ENCODE measurements at regions not wholly inside any gene's neighbourhood (a gene's known extent, or its start where the extent isn't known, plus 50 kb on each side); places are given as distances from the start of the nearest gene placed in this dataset.
A peak's percentile ranks its signal among the peaks of the same experiment; 100 is the strongest.

GRCh38 chr10:108690530-108690929, 1232.8 kb downstream of the XPNPEP1 start:
- no peak for DNase-seq (ENCODE audit: low read depth)

GRCh38 chr10:108689891-108690290, 1233.4 kb downstream of the XPNPEP1 start:
- DNase-seq (ENCODE audit: low read depth) = no peak

- no peak for DNase-seq (ENCODE audit: low read depth)
Measured at GRCh38 chr10:108688314-108688713, 1235.0 kb downstream of the XPNPEP1 start.

GRCh38 chr10:108685863-108686531, 1237.3 kb downstream of the XPNPEP1 start:
- no peak for DNase-seq (ENCODE audit: low read depth)

GRCh38 chr10:108684431-108684830, 1238.9 kb downstream of the XPNPEP1 start:
- DNase-seq (ENCODE audit: low read depth) = no peak

- DNase-seq (ENCODE audit: low read depth) = no peak
Measured at GRCh38 chr10:108673741-108674140, 1249.6 kb downstream of the XPNPEP1 start.

GRCh38 chr10:108663587-108663986, 1259.7 kb downstream of the XPNPEP1 start:
- DNase-seq (ENCODE audit: low read depth) = no peak

GRCh38 chr10:108662975-108663374, 1260.3 kb downstream of the XPNPEP1 start:
- peak; percentile 3 for DNase-seq (ENCODE audit: low read depth)

GRCh38 chr10:108655057-108655456, 1268.3 kb downstream of the XPNPEP1 start:
- DNase-seq (ENCODE audit: low read depth) = no peak

GRCh38 chr10:108653531-108653930, 1269.8 kb downstream of the XPNPEP1 start:
- no peak for DNase-seq (ENCODE audit: low read depth)

- no peak for DNase-seq (ENCODE audit: low read depth)
Measured at GRCh38 chr10:108639010-108639409, 1284.3 kb downstream of the XPNPEP1 start.

GRCh38 chr10:108638225-108638624, 1285.1 kb downstream of the XPNPEP1 start:
- no peak for DNase-seq (ENCODE audit: low read depth)

GRCh38 chr10:108633046-108633445, 1290.3 kb downstream of the XPNPEP1 start:
- DNase-seq (ENCODE audit: low read depth) = no peak

- no peak for DNase-seq (ENCODE audit: low read depth)
Measured at GRCh38 chr10:108632144-108632543, 1291.2 kb downstream of the XPNPEP1 start.

- no peak for DNase-seq (ENCODE audit: low read depth)
Measured at GRCh38 chr10:108631332-108631731, 1292.0 kb downstream of the XPNPEP1 start.

- no peak for DNase-seq (ENCODE audit: low read depth)
Measured at GRCh38 chr10:108629834-108630233, 1293.5 kb downstream of the XPNPEP1 start.

- DNase-seq (ENCODE audit: low read depth) = no peak
Measured at GRCh38 chr10:108624052-108624451, 1299.3 kb downstream of the XPNPEP1 start.

- DNase-seq (ENCODE audit: low read depth) = no peak
Measured at GRCh38 chr10:108620821-108621534, 1302.3 kb downstream of the XPNPEP1 start.

GRCh38 chr10:108616559-108617285, 1306.6 kb downstream of the XPNPEP1 start:
- DNase-seq (ENCODE audit: low read depth) = no peak

GRCh38 chr10:108615576-108616320, 1307.6 kb downstream of the XPNPEP1 start:
- DNase-seq (ENCODE audit: low read depth) = no peak

- no peak for DNase-seq (ENCODE audit: low read depth)
Measured at GRCh38 chr10:108612485-108612884, 1310.8 kb downstream of the XPNPEP1 start.

GRCh38 chr10:108608860-108609259, 1314.5 kb downstream of the XPNPEP1 start:
- DNase-seq (ENCODE audit: low read depth) = no peak
